HT-29 (cell line): ENCODE measurements at regions not wholly inside any gene's neighbourhood (a gene's known extent, or its start where the extent isn't known, plus 50 kb on each side); places are given as distances from the start of the nearest gene placed in this dataset.
"Not testable (repeated sequence)": the region's sequence is repeated elsewhere in the genome, so short reads cannot be mapped to it uniquely, and the experiment has no call there.

ENCODE experiments used
- DNase-seq: peaks from one replicate; pipeline ENCODE4 v3.0.0-alpha.2; 2015; ENCODE audit warnings: low spot score

- no peak for DNase-seq
These were observed 411.1 kb upstream of the MBL2 start for GRCh38 chr10:53183733-53184132.

GRCh38 chr10:53177468-53177867 lies 404.9 kb upstream of the MBL2 start:
- DNase-seq: no peak

- DNase-seq: no peak
These were observed 393.7 kb upstream of the MBL2 start for GRCh38 chr10:53166325-53166724.

- no peak for DNase-seq
These were observed 390.3 kb upstream of the MBL2 start for GRCh38 chr10:53162856-53163255.

GRCh38 chr10:53161231-53161630 lies 388.6 kb upstream of the MBL2 start:
- DNase-seq: no peak

GRCh38 chr10:53155674-53156073 lies 383.1 kb upstream of the MBL2 start:
- not testable (repeated sequence) for DNase-seq

- no peak for DNase-seq
These were observed 381.2 kb upstream of the MBL2 start for GRCh38 chr10:53153831-53154230.

GRCh38 chr10:53140506-53140905 lies 367.9 kb upstream of the MBL2 start:
- no peak for DNase-seq

GRCh38 chr10:53135897-53136253 lies 363.3 kb upstream of the MBL2 start:
- DNase-seq: no peak

GRCh38 chr10:53135213-53135896 lies 362.8 kb upstream of the MBL2 start:
- peak; percentile 68 for DNase-seq

- DNase-seq: peak; percentile 12
These were observed 361.5 kb upstream of the MBL2 start for GRCh38 chr10:53134050-53134449.

GRCh38 chr10:53130337-53130736 lies 357.8 kb upstream of the MBL2 start:
- DNase-seq: no peak

- DNase-seq: no peak
These were observed 355.1 kb upstream of the MBL2 start for GRCh38 chr10:53127686-53128085.

GRCh38 chr10:53123311-53123710 lies 350.7 kb upstream of the MBL2 start:
- no peak for DNase-seq

- DNase-seq: no peak
These were observed 349.7 kb upstream of the MBL2 start for GRCh38 chr10:53122281-53122680.

GRCh38 chr10:53115660-53116059 lies 343.1 kb upstream of the MBL2 start:
- no peak for DNase-seq

- no peak for DNase-seq
These were observed 338.9 kb upstream of the MBL2 start for GRCh38 chr10:53111529-53111928.

- DNase-seq: no peak
These were observed 336.7 kb upstream of the MBL2 start for GRCh38 chr10:53109320-53109719.

- DNase-seq: no peak
These were observed 335.8 kb upstream of the MBL2 start for GRCh38 chr10:53108317-53108934.

GRCh38 chr10:53107711-53108110 lies 335.1 kb upstream of the MBL2 start:
- DNase-seq: no peak

GRCh38 chr10:53102424-53102823 lies 329.8 kb upstream of the MBL2 start:
- DNase-seq: no peak

- no peak for DNase-seq
These were observed 321.3 kb upstream of the MBL2 start for GRCh38 chr10:53093878-53094277.

- no peak for DNase-seq
These were observed 319.0 kb upstream of the MBL2 start for GRCh38 chr10:53091574-53091973.

GRCh38 chr10:53088961-53089360 lies 316.4 kb upstream of the MBL2 start:
- DNase-seq: peak; percentile 26
